Activated naive CD4-positive, alpha-beta T cell treated with anti-CD3 and anti-CD28 coated beads, Interleukin-2, amount 10 ng/mL, durations not matched to agents 7 days and 5 days (primary cell): ENCODE measurements at regions not wholly inside any gene's neighbourhood (a gene's known extent, or its start where the extent isn't known, plus 50 kb on each side); places are given as distances from the start of the nearest gene placed in this dataset.

ENCODE experiments used
- CTCF ChIA-PET: fragments of 350-600 bp; sonication (Branson Sonifier 250); formaldehyde crosslinking; loops from one replicate; lab custom pipeline; 2021; ENCODE audit warnings: antibody characterized with exemption; lab: Charles Lee
- DNase-seq: peaks from one replicate; pipeline ENCODE4 v3.0.0-alpha.2; 2020
- H3K27ac Mint-ChIP-seq: one replicate; pipeline ENCODE4 v1.8.0; 2021; ENCODE audit warnings: mild to moderate bottlenecking, moderate library complexity, mixed read lengths
- H3K27me3 Mint-ChIP-seq: one replicate; pipeline ENCODE4 v1.8.0; 2021; ENCODE audit warnings: mild to moderate bottlenecking, mixed read lengths
- H3K36me3 Mint-ChIP-seq: one replicate; pipeline ENCODE4 v1.8.0; 2021; ENCODE audit warnings: mixed read lengths
- H3K4me1 Mint-ChIP-seq: one replicate; pipeline ENCODE4 v1.8.0; 2021; ENCODE audit warnings: mixed read lengths
- H3K4me3 Mint-ChIP-seq: one replicate; pipeline ENCODE4 v1.8.0; 2021; ENCODE audit warnings: mild to moderate bottlenecking, moderate library complexity, mixed read lengths
- H3K9me3 Mint-ChIP-seq: one replicate; pipeline ENCODE4 v1.8.0; 2021; ENCODE audit warnings: mixed read lengths

- no peaks in the 10 kb centered on the region for H3K9me3 Mint-ChIP-seq
- CTCF ChIA-PET: no interaction called here
- H3K27me3 Mint-ChIP-seq: peaks cover 7% of the 10 kb centered on the region
- H3K4me3 Mint-ChIP-seq: no peak overlapping the region
- H3K36me3 Mint-ChIP-seq: no peaks in the 10 kb centered on the region
- no peak overlapping the region for H3K27ac Mint-ChIP-seq
- H3K4me1 Mint-ChIP-seq: no peaks in the 10 kb centered on the region
- DNase-seq: no peak
Measured at GRCh38 chr10:113368666-113369364, 184.0 kb upstream of the HABP2 start.

GRCh38 chr10:113369365-113369694 is 183.5 kb upstream of the HABP2 start:
- CTCF ChIA-PET: no interaction called here
- H3K4me1 Mint-ChIP-seq: no peaks in the 10 kb centered on the region
- H3K4me3 Mint-ChIP-seq: no peak overlapping the region
- H3K27ac Mint-ChIP-seq: no peak overlapping the region
- H3K9me3 Mint-ChIP-seq: no peaks in the 10 kb centered on the region
- H3K36me3 Mint-ChIP-seq: no peaks in the 10 kb centered on the region
- H3K27me3 Mint-ChIP-seq: peaks cover 7% of the 10 kb centered on the region
- DNase-seq: no peak

- CTCF ChIA-PET: interaction anchor here (0.6 to 1.4 kb wide), 2 partner anchors 8 to 328 kb away, joined by 3 to 4 read pairs; no protein-coding TSS in a partner anchor
Measured at GRCh38 chr10:113376428-113376827, 176.4 kb upstream of the HABP2 start.

GRCh38 chr10:113379091-113379490 is 173.8 kb upstream of the HABP2 start:
- Mint-ChIP-seq H3K36me3 (no peaks in the 10 kb centered on the region), H3K27ac (no peak overlapping the region), H3K4me3 (no peak overlapping the region), H3K4me1 (peaks cover 17% of the 10 kb centered on the region), H3K27me3 (peaks cover 19% of the 10 kb centered on the region), H3K9me3 (no peaks in the 10 kb centered on the region)
- no peak for DNase-seq
- CTCF ChIA-PET: no interaction called here

More at GRCh38 chr10:113376428-113376827, 176.4 kb upstream of the HABP2 start:
- no peak overlapping the region for H3K4me3 Mint-ChIP-seq
- H3K27me3 Mint-ChIP-seq: peaks cover 11% of the 10 kb centered on the region
- H3K4me1 Mint-ChIP-seq: peaks cover 5% of the 10 kb centered on the region
- no peaks in the 10 kb centered on the region for H3K36me3 Mint-ChIP-seq
- no peak for DNase-seq
- no peaks in the 10 kb centered on the region for H3K9me3 Mint-ChIP-seq
- H3K27ac Mint-ChIP-seq: no peak overlapping the region

- peaks cover 20% of the 10 kb centered on the region for H3K4me1 Mint-ChIP-seq
- peak overlapping the region; percentile 62 for H3K4me3 Mint-ChIP-seq
- peak overlapping the region; percentile 25 for H3K27ac Mint-ChIP-seq
- H3K36me3 Mint-ChIP-seq: no peaks in the 10 kb centered on the region
- no peak for DNase-seq
- H3K9me3 Mint-ChIP-seq: no peaks in the 10 kb centered on the region
- peaks cover 36% of the 10 kb centered on the region for H3K27me3 Mint-ChIP-seq
- CTCF ChIA-PET: no interaction called here
Measured at GRCh38 chr10:113381416-113381815, 171.4 kb upstream of the HABP2 start.

GRCh38 chr10:113381981-113382509 is 170.8 kb upstream of the HABP2 start:
- Mint-ChIP-seq H3K9me3 (no peaks in the 10 kb centered on the region), H3K4me3 (peak overlapping the region; percentile 62), H3K27me3 (peaks cover 41% of the 10 kb centered on the region), H3K27ac (peak overlapping the region; percentile 47), H3K4me1 (peaks cover 20% of the 10 kb centered on the region), H3K36me3 (no peaks in the 10 kb centered on the region)
- peak; percentile 40 for DNase-seq
- CTCF ChIA-PET: no interaction called here

GRCh38 chr10:113382691-113383090 is 170.2 kb upstream of the HABP2 start:
- H3K27ac Mint-ChIP-seq: no peak overlapping the region
- peak overlapping the region; percentile 44 for H3K4me3 Mint-ChIP-seq

GRCh38 chr10:113384181-113384580 is 168.7 kb upstream of the HABP2 start:
- Mint-ChIP-seq H3K27me3 (peaks cover 41% of the 10 kb centered on the region), H3K36me3 (no peaks in the 10 kb centered on the region), H3K9me3 (no peaks in the 10 kb centered on the region), H3K4me3 (no peak overlapping the region), H3K27ac (no peak overlapping the region), H3K4me1 (peaks cover 20% of the 10 kb centered on the region)
- CTCF ChIA-PET: interaction anchor here (0.6 to 1.3 kb wide), 6 partner anchors 8 to 663 kb away, joined by 3 to 7 read pairs (median 3); no protein-coding TSS in a partner anchor
- no peak for DNase-seq

More at GRCh38 chr10:113382691-113383090, 170.2 kb upstream of the HABP2 start:
- no peak for DNase-seq
- no peaks in the 10 kb centered on the region for H3K9me3 Mint-ChIP-seq
- H3K36me3 Mint-ChIP-seq: no peaks in the 10 kb centered on the region
- CTCF ChIA-PET: no interaction called here
- H3K4me1 Mint-ChIP-seq: peaks cover 20% of the 10 kb centered on the region
- H3K27me3 Mint-ChIP-seq: peaks cover 41% of the 10 kb centered on the region

GRCh38 chr10:113385021-113385999 is 167.5 kb upstream of the HABP2 start:
- CTCF ChIA-PET: interaction anchor here (0.6 to 2.3 kb wide), 14 partner anchors 9 to 913 kb away, joined by 3 to 11 read pairs (median 4); no protein-coding TSS in a partner anchor
- Mint-ChIP-seq H3K27me3 (peaks cover 36% of the 10 kb centered on the region), H3K9me3 (no peaks in the 10 kb centered on the region), H3K4me1 (peaks cover 20% of the 10 kb centered on the region), H3K27ac (no peak overlapping the region), H3K36me3 (no peaks in the 10 kb centered on the region), H3K4me3 (no peak overlapping the region)
- DNase-seq: peak; percentile 64

- H3K27ac Mint-ChIP-seq: no peak overlapping the region
- no peak overlapping the region for H3K4me3 Mint-ChIP-seq
- CTCF ChIA-PET: interaction anchor here (0.7 to 2.3 kb wide), 6 partner anchors 46 to 912 kb away, joined by 3 to 10 read pairs (median 6); no protein-coding TSS in a partner anchor
- no peaks in the 10 kb centered on the region for H3K36me3 Mint-ChIP-seq
- peaks cover 36% of the 10 kb centered on the region for H3K27me3 Mint-ChIP-seq
- no peaks in the 10 kb centered on the region for H3K9me3 Mint-ChIP-seq
- no peak for DNase-seq
- H3K4me1 Mint-ChIP-seq: peaks cover 19% of the 10 kb centered on the region
Measured at GRCh38 chr10:113386005-113386404, 166.8 kb upstream of the HABP2 start.

GRCh38 chr10:113389969-113390368 is 162.9 kb upstream of the HABP2 start:
- DNase-seq: no peak
- CTCF ChIA-PET: no interaction called here
- Mint-ChIP-seq H3K27me3 (peaks cover 26% of the 10 kb centered on the region), H3K9me3 (no peaks in the 10 kb centered on the region), H3K27ac (no peak overlapping the region), H3K36me3 (no peaks in the 10 kb centered on the region), H3K4me3 (no peak overlapping the region), H3K4me1 (peaks cover 2% of the 10 kb centered on the region)

- Mint-ChIP-seq H3K27me3 (peaks cover 17% of the 10 kb centered on the region), H3K27ac (peak overlapping the region; percentile 60), H3K36me3 (no peaks in the 10 kb centered on the region), H3K4me3 (no peak overlapping the region), H3K4me1 (no peaks in the 10 kb centered on the region), H3K9me3 (no peaks in the 10 kb centered on the region)
- CTCF ChIA-PET: no interaction called here
- no peak for DNase-seq
Measured at GRCh38 chr10:113390896-113391295, 162.0 kb upstream of the HABP2 start.

- DNase-seq: no peak
- peaks cover 4% of the 10 kb centered on the region for H3K27me3 Mint-ChIP-seq
- no peak overlapping the region for H3K4me3 Mint-ChIP-seq
- CTCF ChIA-PET: no interaction called here
- H3K4me1 Mint-ChIP-seq: no peaks in the 10 kb centered on the region
- no peaks in the 10 kb centered on the region for H3K36me3 Mint-ChIP-seq
- no peak overlapping the region for H3K27ac Mint-ChIP-seq
- H3K9me3 Mint-ChIP-seq: no peaks in the 10 kb centered on the region
Measured at GRCh38 chr10:113397047-113397446, 155.8 kb upstream of the HABP2 start.

- H3K4me3 Mint-ChIP-seq: no peak overlapping the region
- CTCF ChIA-PET: no interaction called here
- DNase-seq: no peak
- no peaks in the 10 kb centered on the region for H3K4me1 Mint-ChIP-seq
- peaks cover 4% of the 10 kb centered on the region for H3K27me3 Mint-ChIP-seq
- no peaks in the 10 kb centered on the region for H3K36me3 Mint-ChIP-seq
- no peaks in the 10 kb centered on the region for H3K9me3 Mint-ChIP-seq
- H3K27ac Mint-ChIP-seq: no peak overlapping the region
Measured at GRCh38 chr10:113399065-113399464, 153.8 kb upstream of the HABP2 start.
